GM12874 (cell line): ENCODE measurements at regions not wholly inside any gene's neighbourhood (a gene's known extent, or its start where the extent isn't known, plus 50 kb on each side); places are given as distances from the start of the nearest gene placed in this dataset.

ENCODE experiments used
- TF ChIP-seq, protein P1 (sequence below): IDR thresholded peaks from 2 replicates; pipeline ENCODE4 v1.5.1; 2011; ENCODE audit warnings: low read depth, mild to moderate bottlenecking, control low read depth, low read length, moderate library complexity; ENCODE audit not compliant: insufficient read depth

DNA sequence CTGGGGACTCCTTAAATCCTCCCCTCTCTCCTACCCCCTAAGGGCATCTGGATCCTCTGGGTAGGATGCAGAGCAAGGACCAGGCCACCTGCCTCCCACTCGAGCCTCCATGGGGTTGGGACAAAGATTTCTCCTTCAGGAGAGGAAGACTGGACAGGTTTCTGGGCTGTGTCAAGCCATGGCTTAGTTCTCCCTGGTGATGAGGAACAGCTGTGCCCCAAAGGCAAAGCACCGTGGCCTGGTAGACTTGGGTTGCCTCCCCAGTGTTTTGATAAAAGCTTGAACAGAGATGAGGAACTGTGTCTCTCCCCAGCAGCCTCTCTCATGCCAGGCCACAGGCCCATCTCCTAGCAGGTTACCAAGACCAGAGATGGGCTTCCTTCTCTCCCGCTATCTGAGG is 238.3 kb downstream of the WDR11 start:
- TF ChIP-seq, protein P1, sequence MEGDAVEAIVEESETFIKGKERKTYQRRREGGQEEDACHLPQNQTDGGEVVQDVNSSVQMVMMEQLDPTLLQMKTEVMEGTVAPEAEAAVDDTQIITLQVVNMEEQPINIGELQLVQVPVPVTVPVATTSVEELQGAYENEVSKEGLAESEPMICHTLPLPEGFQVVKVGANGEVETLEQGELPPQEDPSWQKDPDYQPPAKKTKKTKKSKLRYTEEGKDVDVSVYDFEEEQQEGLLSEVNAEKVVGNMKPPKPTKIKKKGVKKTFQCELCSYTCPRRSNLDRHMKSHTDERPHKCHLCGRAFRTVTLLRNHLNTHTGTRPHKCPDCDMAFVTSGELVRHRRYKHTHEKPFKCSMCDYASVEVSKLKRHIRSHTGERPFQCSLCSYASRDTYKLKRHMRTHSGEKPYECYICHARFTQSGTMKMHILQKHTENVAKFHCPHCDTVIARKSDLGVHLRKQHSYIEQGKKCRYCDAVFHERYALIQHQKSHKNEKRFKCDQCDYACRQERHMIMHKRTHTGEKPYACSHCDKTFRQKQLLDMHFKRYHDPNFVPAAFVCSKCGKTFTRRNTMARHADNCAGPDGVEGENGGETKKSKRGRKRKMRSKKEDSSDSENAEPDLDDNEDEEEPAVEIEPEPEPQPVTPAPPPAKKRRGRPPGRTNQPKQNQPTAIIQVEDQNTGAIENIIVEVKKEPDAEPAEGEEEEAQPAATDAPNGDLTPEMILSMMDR = no peak

- TF ChIP-seq, protein P1 = no peak
Observed at GRCh38 chr10:121091961-121092719, 241.0 kb downstream of the WDR11 start.

DNA sequence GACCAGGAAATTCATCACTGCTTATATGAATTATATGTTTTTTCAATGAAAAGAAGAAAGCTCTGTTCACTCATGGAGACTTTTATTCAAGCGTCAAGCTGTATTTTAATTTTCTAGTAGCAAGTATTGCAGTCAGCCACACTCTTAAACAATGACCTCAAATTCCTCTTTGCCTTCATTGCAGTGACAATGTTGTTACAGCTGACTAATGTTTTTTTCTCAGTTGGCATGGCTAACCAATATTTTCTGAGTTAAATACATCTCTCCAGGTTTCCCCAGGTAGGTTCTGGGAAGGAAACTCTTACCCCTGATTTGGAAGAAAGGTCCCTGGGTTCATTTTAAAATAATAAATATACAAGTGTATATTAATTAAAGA is 241.5 kb downstream of the WDR11 start:
- TF ChIP-seq, protein P1 = no peak

DNA sequence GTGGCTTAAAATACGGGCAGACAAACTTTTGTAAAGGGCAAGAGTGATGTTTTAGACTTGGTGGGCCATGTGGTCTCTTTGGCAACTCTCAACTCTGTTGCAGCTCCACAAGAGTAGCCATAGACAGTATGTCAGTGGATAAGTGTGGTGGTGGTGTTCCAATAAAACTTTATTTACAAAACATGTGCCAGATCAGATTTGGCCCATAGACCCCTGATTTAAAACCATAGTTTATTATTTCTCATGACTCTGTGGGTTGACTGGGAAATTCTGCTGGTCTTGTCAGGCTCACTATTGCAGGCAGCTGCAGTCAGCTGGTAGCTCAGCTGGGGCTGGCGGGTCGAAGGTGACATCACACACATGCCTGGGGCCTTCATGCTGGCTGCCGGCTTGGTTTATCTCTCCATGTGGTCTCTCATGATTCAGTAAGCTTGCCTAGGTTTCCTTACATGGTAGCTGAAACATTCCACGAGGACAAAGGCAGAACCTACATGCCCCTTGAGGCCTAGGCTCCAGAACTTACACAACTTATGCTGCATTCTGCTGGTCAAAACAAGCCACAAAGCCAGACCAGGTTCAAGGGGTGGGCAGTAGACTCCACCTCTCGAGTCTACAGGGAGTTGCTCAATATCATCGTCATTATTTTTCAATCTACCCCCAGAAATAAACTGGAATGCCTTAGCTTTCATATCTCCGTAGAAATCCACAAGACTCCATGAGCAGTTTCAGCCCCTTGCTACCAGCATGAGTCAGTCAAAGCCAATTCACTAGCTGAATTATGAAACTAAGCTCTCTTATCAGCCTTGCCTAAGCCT is 245.7 kb downstream of the WDR11 start:
- TF ChIP-seq, protein P1 = no peak

DNA sequence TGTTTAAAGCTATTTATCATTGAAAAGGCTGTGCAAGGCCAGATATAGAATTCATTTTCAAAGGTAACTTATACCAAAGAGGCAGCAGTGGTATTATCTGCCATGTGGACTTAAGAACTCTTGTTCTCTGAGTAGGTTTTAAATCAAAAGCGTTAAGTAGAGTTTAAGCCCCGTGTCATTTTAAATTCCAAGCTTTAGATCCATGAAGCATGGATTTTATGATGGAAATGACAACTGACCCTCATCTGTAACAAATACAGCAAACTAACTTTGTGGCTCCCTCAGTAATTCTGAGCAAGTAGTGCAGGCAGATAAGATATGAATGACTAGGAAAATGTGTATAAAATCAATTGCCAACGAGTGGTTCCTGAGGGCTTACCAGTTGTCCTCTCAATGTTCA is 247.0 kb downstream of the WDR11 start:
- TF ChIP-seq, protein P1 = no peak

DNA sequence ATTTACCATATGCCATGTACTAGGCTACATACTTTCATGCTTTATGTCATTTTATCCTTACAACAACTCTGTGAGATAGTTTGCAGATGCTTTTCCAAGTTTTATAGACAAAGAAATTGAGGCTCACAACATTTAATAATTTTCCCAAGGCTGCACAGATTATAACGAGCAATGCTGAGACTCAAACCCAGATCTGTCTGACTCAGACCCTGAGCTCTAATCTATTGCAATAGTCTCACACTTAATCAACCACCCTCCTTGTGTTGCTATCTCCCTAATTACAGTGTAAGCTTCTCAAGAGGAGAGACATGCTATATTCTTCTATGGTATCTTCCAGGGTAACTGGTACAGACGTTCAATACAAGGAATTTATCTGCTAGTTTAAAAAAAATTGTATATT is 247.6 kb downstream of the WDR11 start:
- TF ChIP-seq, protein P1 = no peak

DNA sequence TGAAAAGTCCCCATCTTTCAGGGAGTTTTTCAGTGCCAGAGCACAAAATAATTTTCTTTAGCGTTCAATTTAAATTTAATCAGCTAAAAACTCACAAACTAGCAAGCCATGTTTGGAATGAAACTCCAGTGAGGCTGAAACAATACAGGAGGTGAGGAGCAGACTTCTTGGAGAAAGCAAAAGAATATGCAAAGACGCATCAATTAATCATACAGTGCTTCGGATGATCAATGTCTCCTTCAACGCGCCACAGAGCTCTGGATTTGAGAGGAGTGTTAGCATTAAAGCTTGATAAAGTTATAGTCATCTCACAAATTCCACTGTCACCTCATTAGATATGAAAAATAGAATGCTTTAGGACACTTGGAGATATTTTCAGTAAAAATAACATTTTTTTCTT is 248.0 kb downstream of the WDR11 start:
- TF ChIP-seq, protein P1 = no peak
